HepG2 (cell line): ENCODE measurements at regions not wholly inside any gene's neighbourhood (a gene's known extent, or its start where the extent isn't known, plus 50 kb on each side); places are given as distances from the start of the nearest gene placed in this dataset.

ENCODE experiments used
- ATAC-seq: fragments of 200-7000 bp; cut with Tn5 transposase; 3 replicates; pipeline ENCODE4 v1.9.1; 2020; ENCODE audit warnings: mild to moderate bottlenecking, moderate library complexity
- BruUV-seq: library from RNA; stranded (reverse); fragments of 400-500 nt; replicated peaks from 2 replicates; lab custom pipeline; 2021; lab: Mats Ljungman, UMichigan
- CTCF ChIA-PET: fragments of 300-600 bp; formaldehyde crosslinking; extraction: SDS; loops from one replicate; lab custom pipeline; 2021; ENCODE audit warnings: low total read pairs, inconsistent platforms, low intra/inter-chr PET ratio; lab: Yijun Ruan, JAX
- POLR2A ChIA-PET: fragments of 350-600 bp; sonication (Branson Sonifier 250); formaldehyde crosslinking; loops from one replicate; lab custom pipeline; 2020; ENCODE audit warnings: antibody characterized with exemption, inconsistent platforms; lab: Yijun Ruan, JAX
- DNase-seq: peaks from one replicate; pipeline ENCODE4 v3.0.0-alpha.2; 2015; ENCODE audit warnings: low spot score
- FAIRE-seq: peaks from 3 replicates; lab custom pipeline; 2011; peaks lifted over from hg19 to GRCh38; lab: Jason Lieb, UNC
- H2AFZ ChIP-seq: one replicate; pipeline ENCODE4 v1.6.1; 2011; ENCODE audit warnings: low read length, inconsistent platforms
- H3K27ac ChIP-seq: fragments of 300-600 bp; 3 replicates; pipeline ENCODE4 v1.8.0; 2011; ENCODE audit warnings: mixed run types, mild to moderate bottlenecking, mixed read lengths, low read length, inconsistent platforms; ENCODE audit not compliant: insufficient read depth; ENCODE audit errors: extremely low read length
- H3K27me3 ChIP-seq, 2 experiments: fragments of 200-600 bp in 1 of 2; 2 replicates in 1 of 2; 3 replicates in 1 of 2; pipeline versions ENCODE4 v1.6.0 to v1.8.0; 2011; ENCODE audit warnings: low read length in 2 of 2, mild to moderate bottlenecking in 2 of 2, moderate library complexity in 2 of 2, inconsistent platforms in 1 of 2; ENCODE audit not compliant: insufficient read depth in 2 of 2, control insufficient read depth in 1 of 2
- H3K36me3 ChIP-seq, 2 experiments: fragments of 200-600 bp in 1 of 2; replicated peaks in 1 of 2; 2 replicates in 1 of 2; 3 replicates in 1 of 2; pipeline versions ENCODE4 v1.5.1 to v1.8.0; 2011; ENCODE audit warnings: low read length in 2 of 2, inconsistent platforms in 1 of 2; ENCODE audit not compliant: insufficient read depth in 2 of 2, control insufficient read depth in 1 of 2
- H3K4me1 ChIP-seq: 2 replicates; pipeline ENCODE4 v1.5.1; 2012; ENCODE audit warnings: low read length, inconsistent platforms; ENCODE audit not compliant: insufficient read depth
- H3K4me2 ChIP-seq: 2 replicates; pipeline ENCODE4 v1.6.0; 2011; ENCODE audit warnings: low read depth, low read length, inconsistent platforms
- H3K4me3 ChIP-seq, 3 experiments: fragments of 200-600 bp in 1 of 3; sonication (generic), shearing (Covaris generic) in 1 of 3; replicated peaks in 1 of 3; 2 replicates each; pipeline ENCODE4 v1.5.1; 2011 to 2016; ENCODE audit warnings: low read length in 3 of 3, inconsistent platforms in 2 of 3, low read depth in 2 of 3, mild to moderate bottlenecking in 2 of 3, control low read depth in 1 of 3, mixed read lengths in 1 of 3; ENCODE audit not compliant: insufficient read depth in 1 of 3
- H3K79me2 ChIP-seq: one replicate; pipeline ENCODE4 v1.6.1; 2011; ENCODE audit warnings: low read length, inconsistent platforms; ENCODE audit not compliant: insufficient read depth
- H3K9ac ChIP-seq: 2 replicates; pipeline ENCODE4 v1.6.0; 2011; ENCODE audit warnings: mild to moderate bottlenecking, low read depth, low read length, inconsistent platforms; ENCODE audit not compliant: insufficient read depth
- H3K9me3 ChIP-seq: 2 replicates; pipeline ENCODE4 v1.5.1; 2012; ENCODE audit warnings: mild to moderate bottlenecking, low read length
- H4K20me1 ChIP-seq: 2 replicates; pipeline ENCODE4 v1.6.0; 2011; ENCODE audit warnings: inconsistent platforms, mild to moderate bottlenecking, low read length, moderate library complexity; ENCODE audit not compliant: insufficient read depth
- FOXA1 ChIP-seq, 2 experiments: fragments of 450-650 bp in 1 of 2; sonication (generic) in 1 of 2; formaldehyde crosslinking in 1 of 2; IDR thresholded peaks; 2 replicates each; pipeline versions ENCODE4 v1.4.0 to v1.6.1; 2016 to 2020; ENCODE audit warnings: missing genetic modification reagents in 1 of 2
- MED13 ChIP-seq: sonication (generic); formaldehyde crosslinking; IDR thresholded peaks from 2 replicates; pipeline ENCODE4 v1.5.0; 2020; ENCODE audit warnings: missing genetic modification reagents
- MIER3 ChIP-seq: IDR thresholded peaks from 2 replicates; pipeline ENCODE4 v1.6.1; 2016; ENCODE audit warnings: missing compliant biosample characterization, borderline replicate concordance
- PAF1 ChIP-seq: IDR thresholded peaks from 2 replicates; pipeline ENCODE4 v1.6.1; 2016; ENCODE audit warnings: missing genetic modification reagents, missing compliant biosample characterization
- PITX1 ChIP-seq: sonication (generic); formaldehyde crosslinking; IDR thresholded peaks from 2 replicates; pipeline ENCODE4 v1.5.1; 2020; ENCODE audit warnings: mild to moderate bottlenecking, missing genetic modification reagents
- SIN3B ChIP-seq: fragments of 150-350 bp; IDR thresholded peaks from 2 replicates; pipeline ENCODE4 v1.6.1; 2014; ENCODE audit warnings: low read length
- SPEN ChIP-seq: sonication (generic); formaldehyde crosslinking; IDR thresholded peaks from 2 replicates; pipeline ENCODE4 v1.5.1; 2020; ENCODE audit warnings: low read depth, mild to moderate bottlenecking, missing genetic modification reagents
- TAF15 ChIP-seq: fragments of 200-400 bp; formaldehyde crosslinking; IDR thresholded peaks from one replicate; pipeline ENCODE4 v1.6.1; 2018; ENCODE audit warnings: mild to moderate bottlenecking, low read depth, low read length; ENCODE audit not compliant: poor library complexity, severe bottlenecking
- ZNF224 ChIP-seq: sonication (generic); formaldehyde crosslinking; IDR thresholded peaks from 2 replicates; pipeline ENCODE4 v1.5.0; 2020; ENCODE audit warnings: mild to moderate bottlenecking, missing genetic modification reagents
- ZNF335 ChIP-seq: sonication (generic); formaldehyde crosslinking; IDR thresholded peaks from 2 replicates; pipeline ENCODE4 v1.4.0; 2020; ENCODE audit warnings: missing genetic modification reagents
- ZNF737 ChIP-seq: sonication (generic); formaldehyde crosslinking; IDR thresholded peaks from 2 replicates; pipeline ENCODE4 v1.5.0; 2020; ENCODE audit warnings: missing genetic modification reagents, mild to moderate bottlenecking, borderline replicate concordance
- ZSCAN21 ChIP-seq: sonication (generic); formaldehyde crosslinking; IDR thresholded peaks from 2 replicates; pipeline ENCODE4 v1.8.0; 2022; ENCODE audit warnings: mild to moderate bottlenecking, missing genetic modification reagents, moderate library complexity, borderline replicate concordance
- WGBS: methylation state at CpG from one replicate; pipeline ENCODE4 v1.1.6; 2017; ENCODE audit warnings: low lambda C conversion rate; 5-methylcytosine and 5-hydroxymethylcytosine counted together
- in situ Hi-C: cut with HindIII; loops from 2 replicates; pipeline ENCODE4 v1.10.0; 2017; ENCODE audit warnings: low pct_unique_long_range_greater_than_20kb; ENCODE audit not compliant: extremely low pct_ligation_motif_present
- intact Hi-C: fragments of 100-400 bp; cut with micrococcal nuclease; formaldehyde crosslinking; loops from one replicate; pipeline ENCODE4 v1.10.0; 2022; ENCODE audit not compliant: unreplicated experiment
- TF ChIP-seq, protein P1 (sequence below): sonication (generic); formaldehyde crosslinking; IDR thresholded peaks from 2 replicates; pipeline ENCODE4 v1.4.0; 2020; ENCODE audit warnings: missing genetic modification reagents, borderline replicate concordance
- TF ChIP-seq, protein P2 (sequence below): sonication (generic); formaldehyde crosslinking; IDR thresholded peaks from 2 replicates; pipeline ENCODE4 v1.4.0; 2020; ENCODE audit warnings: missing genetic modification reagents
- TF ChIP-seq, protein P3 (sequence below): sonication (generic); formaldehyde crosslinking; conservative IDR thresholded peaks from 2 replicates; pipeline ENCODE4 v1.8.1; 2023; ENCODE audit warnings: missing genetic modification reagents
- TF ChIP-seq, protein P4 (sequence below): sonication (generic); formaldehyde crosslinking; IDR thresholded peaks from 2 replicates; pipeline ENCODE4 v1.5.1; 2020; ENCODE audit warnings: missing genetic modification reagents, mild to moderate bottlenecking, borderline replicate concordance
- TF ChIP-seq, protein P5 (sequence below): sonication (generic); formaldehyde crosslinking; IDR thresholded peaks from 2 replicates; pipeline ENCODE4 v1.8.1; 2023; ENCODE audit warnings: mild to moderate bottlenecking, missing genetic modification reagents
- TF ChIP-seq, protein P6 (sequence below): sonication (generic); formaldehyde crosslinking; IDR thresholded peaks from 2 replicates; pipeline ENCODE4 v1.4.0; 2020; ENCODE audit warnings: mild to moderate bottlenecking, missing genetic modification reagents

DNA sequence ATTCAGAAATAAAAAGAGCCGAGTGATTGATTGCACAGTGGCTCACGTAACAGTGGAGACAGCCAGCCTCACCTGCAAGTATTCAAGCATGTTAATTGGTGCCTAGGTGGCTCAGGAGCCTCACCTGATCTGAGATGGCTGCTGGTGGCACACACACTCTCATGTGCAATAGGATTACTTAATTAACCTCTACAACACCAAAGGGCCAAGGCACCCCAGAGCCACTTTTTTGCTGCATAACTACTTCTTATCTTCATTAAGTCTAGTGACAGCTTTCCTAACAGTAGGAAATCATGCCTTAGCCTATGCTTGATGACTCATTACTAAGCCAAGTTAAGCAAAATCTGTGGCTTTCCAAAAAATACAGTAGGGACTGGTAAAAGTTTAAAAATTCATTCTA, 117.3 kb upstream of the NOCT start:
- DNase-seq (no peak), ATAC-seq (no peak), FAIRE-seq (no peak)
- no peaks in the 10 kb centered on the region for H3K4me1 ChIP-seq
- in situ Hi-C loops (no loop called here), intact Hi-C loops (no loop called here)
- H3K9me3 ChIP-seq, result no peaks in the 10 kb centered on the region
- no peaks in the 10 kb centered on the region for H3K79me2 ChIP-seq
- ChIA-PET POLR2A (no interaction called here), CTCF (no interaction called here)
- no peak overlapping the region for H3K4me2 ChIP-seq
- no peak overlapping the region for H2AFZ ChIP-seq
- no peaks in the 10 kb centered on the region for H3K36me3 ChIP-seq
- H3K27me3 ChIP-seq, result no peaks in the 10 kb centered on the region
- no TSS peak for BruUV-seq
- no peak overlapping the region for H3K9ac ChIP-seq
- no peaks in the 10 kb centered on the region for H4K20me1 ChIP-seq
- no peak overlapping the region for H3K4me3 ChIP-seq
- H3K27ac ChIP-seq, result no peak overlapping the region
- TF ChIP-seq SIN3B (no peak), ZNF737 (CRISPR knock-in tag) (no peak), SPEN (CRISPR knock-in tag) (no peak), PITX1 (CRISPR knock-in tag) (no peak), MIER3 (no peak), PAF1 (CRISPR knock-in tag) (no peak), ZSCAN21 (no peak), FOXA1 (IDR thresholded peaks at IDR 0.05) (no peak), FOXA1 (CRISPR knock-in tag; IDR thresholded peaks at IDR 0.05) (no peak), ZNF335 (no peak), ZNF224 (CRISPR knock-in tag) (no peak), MED13 (CRISPR knock-in tag) (no peak), TAF15 (no peak)
- TF ChIP-seq, protein P1, sequence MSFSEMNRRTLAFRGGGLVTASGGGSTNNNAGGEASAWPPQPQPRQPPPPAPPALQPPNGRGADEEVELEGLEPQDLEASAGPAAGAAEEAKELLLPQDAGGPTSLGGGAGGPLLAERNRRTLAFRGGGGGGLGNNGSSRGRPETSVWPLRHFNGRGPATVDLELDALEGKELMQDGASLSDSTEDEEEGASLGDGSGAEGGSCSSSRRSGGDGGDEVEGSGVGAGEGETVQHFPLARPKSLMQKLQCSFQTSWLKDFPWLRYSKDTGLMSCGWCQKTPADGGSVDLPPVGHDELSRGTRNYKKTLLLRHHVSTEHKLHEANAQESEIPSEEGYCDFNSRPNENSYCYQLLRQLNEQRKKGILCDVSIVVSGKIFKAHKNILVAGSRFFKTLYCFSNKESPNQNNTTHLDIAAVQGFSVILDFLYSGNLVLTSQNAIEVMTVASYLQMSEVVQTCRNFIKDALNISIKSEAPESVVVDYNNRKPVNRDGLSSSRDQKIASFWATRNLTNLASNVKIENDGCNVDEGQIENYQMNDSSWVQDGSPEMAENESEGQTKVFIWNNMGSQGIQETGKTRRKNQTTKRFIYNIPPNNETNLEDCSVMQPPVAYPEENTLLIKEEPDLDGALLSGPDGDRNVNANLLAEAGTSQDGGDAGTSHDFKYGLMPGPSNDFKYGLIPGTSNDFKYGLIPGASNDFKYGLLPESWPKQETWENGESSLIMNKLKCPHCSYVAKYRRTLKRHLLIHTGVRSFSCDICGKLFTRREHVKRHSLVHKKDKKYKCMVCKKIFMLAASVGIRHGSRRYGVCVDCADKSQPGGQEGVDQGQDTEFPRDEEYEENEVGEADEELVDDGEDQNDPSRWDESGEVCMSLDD (CRISPR knock-in tag), result no peak
- TF ChIP-seq, protein P2, sequence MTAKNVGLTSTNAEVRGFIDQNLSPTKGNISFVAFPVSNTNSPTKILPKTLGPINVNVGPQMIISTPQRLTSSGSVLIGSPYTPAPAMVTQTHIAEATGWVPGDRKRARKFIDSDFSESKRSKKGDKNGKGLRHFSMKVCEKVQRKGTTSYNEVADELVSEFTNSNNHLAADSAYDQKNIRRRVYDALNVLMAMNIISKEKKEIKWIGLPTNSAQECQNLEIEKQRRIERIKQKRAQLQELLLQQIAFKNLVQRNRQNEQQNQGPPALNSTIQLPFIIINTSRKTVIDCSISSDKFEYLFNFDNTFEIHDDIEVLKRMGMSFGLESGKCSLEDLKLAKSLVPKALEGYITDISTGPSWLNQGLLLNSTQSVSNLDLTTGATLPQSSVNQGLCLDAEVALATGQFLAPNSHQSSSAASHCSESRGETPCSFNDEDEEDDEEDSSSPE, result no peak
- TF ChIP-seq, protein P3, sequence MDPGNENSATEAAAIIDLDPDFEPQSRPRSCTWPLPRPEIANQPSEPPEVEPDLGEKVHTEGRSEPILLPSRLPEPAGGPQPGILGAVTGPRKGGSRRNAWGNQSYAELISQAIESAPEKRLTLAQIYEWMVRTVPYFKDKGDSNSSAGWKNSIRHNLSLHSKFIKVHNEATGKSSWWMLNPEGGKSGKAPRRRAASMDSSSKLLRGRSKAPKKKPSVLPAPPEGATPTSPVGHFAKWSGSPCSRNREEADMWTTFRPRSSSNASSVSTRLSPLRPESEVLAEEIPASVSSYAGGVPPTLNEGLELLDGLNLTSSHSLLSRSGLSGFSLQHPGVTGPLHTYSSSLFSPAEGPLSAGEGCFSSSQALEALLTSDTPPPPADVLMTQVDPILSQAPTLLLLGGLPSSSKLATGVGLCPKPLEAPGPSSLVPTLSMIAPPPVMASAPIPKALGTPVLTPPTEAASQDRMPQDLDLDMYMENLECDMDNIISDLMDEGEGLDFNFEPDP, result no peak
- TF ChIP-seq, protein P4, sequence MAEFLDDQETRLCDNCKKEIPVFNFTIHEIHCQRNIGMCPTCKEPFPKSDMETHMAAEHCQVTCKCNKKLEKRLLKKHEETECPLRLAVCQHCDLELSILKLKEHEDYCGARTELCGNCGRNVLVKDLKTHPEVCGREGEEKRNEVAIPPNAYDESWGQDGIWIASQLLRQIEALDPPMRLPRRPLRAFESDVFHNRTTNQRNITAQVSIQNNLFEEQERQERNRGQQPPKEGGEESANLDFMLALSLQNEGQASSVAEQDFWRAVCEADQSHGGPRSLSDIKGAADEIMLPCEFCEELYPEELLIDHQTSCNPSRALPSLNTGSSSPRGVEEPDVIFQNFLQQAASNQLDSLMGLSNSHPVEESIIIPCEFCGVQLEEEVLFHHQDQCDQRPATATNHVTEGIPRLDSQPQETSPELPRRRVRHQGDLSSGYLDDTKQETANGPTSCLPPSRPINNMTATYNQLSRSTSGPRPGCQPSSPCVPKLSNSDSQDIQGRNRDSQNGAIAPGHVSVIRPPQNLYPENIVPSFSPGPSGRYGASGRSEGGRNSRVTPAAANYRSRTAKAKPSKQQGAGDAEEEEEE, result no peak
- TF ChIP-seq, protein P5, sequence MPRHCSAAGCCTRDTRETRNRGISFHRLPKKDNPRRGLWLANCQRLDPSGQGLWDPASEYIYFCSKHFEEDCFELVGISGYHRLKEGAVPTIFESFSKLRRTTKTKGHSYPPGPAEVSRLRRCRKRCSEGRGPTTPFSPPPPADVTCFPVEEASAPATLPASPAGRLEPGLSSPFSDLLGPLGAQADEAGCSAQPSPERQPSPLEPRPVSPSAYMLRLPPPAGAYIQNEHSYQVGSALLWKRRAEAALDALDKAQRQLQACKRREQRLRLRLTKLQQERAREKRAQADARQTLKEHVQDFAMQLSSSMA (CRISPR knock-in tag), result no peak
- TF ChIP-seq, protein P6, sequence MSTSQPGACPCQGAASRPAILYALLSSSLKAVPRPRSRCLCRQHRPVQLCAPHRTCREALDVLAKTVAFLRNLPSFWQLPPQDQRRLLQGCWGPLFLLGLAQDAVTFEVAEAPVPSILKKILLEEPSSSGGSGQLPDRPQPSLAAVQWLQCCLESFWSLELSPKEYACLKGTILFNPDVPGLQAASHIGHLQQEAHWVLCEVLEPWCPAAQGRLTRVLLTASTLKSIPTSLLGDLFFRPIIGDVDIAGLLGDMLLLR (CRISPR knock-in tag), result no peak
- TF ChIP-seq, all 625 proteins: peak for 0
- 7% methylated on average over 2 of the region's 2 CpGs for whole genome bisulfite sequencing
